KG1 (cell line): ENCODE measurements at regions not wholly inside any gene's neighbourhood (a gene's known extent, or its start where the extent isn't known, plus 50 kb on each side); places are given as distances from the start of the nearest gene placed in this dataset.
"Not testable (repeated sequence)": the region's sequence is repeated elsewhere in the genome, so short reads cannot be mapped to it uniquely, and the experiment has no call there.

Source experiments
- DNase-seq: peaks from one replicate; lab custom pipeline; 2025; lab: John Stamatoyannopoulos, UW

DNA sequence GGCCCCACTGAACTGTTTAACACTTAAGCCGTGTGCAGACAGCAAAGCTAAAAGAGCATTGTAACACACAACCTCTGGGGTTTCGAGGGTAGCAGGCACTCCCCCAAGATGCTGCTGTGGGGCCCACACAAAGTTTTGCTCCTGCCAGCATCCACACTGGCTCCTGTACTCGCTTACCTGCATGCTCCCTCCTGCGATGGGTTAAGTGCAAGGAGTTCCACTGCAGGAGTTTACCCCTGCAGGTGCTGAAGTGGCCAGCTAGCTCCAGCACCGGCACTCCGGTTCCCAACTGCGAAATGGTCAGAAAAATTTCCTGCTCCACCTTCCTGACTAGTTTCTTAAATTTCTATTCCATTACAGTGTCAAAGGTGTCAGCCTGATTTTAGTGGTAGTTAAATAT is 443.5 kb downstream of the PCDH10 start:
- no peak for DNase-seq

DNA sequence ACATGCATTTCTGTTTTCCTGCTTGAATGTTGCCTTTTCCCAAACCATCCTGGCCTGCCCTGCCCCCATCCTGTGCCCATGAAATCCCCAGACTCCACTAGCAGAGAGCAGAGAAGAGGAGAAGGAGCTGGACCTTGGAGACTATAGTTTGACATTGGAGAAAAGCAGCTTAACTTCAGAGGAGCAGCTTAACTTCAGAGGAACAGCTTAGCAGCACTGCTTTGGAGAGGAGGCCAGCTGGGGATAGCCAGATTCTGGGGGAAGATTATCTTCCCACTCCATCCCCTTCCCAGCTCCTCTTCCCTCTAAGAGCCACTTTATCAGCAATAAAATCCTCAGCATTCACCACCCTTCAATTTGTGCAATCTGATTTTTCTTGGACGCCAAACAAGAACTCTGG is 443.0 kb downstream of the PCDH10 start:
- no peak for DNase-seq

DNA sequence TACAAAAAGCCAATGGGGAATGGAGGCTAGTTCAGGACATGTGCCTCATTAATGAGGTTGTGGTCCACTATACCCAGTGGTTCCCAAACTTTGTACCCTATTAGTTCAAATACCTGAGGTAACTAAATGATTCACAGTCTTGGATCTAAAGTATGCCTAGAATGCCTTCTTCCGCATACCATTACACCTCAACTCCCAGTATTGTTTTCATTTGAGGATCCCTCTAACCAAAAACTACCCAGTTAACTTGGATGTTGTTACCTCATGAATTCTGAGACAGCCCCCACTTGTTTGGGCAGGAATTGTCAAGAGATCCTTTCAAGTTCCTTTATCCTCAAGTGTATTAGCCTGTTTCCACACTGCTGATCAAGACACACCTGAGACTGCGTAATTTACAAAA is 439.2 kb downstream of the PCDH10 start:
- no peak for DNase-seq

- no peak for DNase-seq
Measured at GRCh38 chr4:133585323-133585722, 436.2 kb downstream of the PCDH10 start.

GRCh38 chr4:133584714-133585113 is 435.6 kb downstream of the PCDH10 start:
- DNase-seq = no peak

- no peak for DNase-seq
Measured at GRCh38 chr4:133581996-133582619, 433.0 kb downstream of the PCDH10 start.

DNA sequence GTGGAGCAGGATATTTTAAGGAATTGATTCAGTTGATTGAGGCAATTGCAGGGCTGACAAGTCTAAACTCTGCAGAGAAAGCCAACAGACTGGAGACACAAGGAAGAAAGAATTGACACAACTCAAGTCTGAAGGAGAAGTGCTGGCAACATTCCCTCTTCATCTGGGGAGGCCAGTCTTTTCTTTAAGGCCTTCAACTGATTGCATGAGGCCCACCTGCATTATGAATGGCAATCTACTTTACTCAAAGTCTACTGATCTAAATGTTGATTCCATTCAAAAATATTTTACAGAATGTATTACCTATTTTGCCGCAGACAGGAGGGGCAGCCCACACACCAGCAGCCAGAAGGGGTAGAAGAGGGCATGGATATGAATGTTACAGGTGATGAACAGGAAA is 425.2 kb downstream of the PCDH10 start:
- no peak for DNase-seq

DNA sequence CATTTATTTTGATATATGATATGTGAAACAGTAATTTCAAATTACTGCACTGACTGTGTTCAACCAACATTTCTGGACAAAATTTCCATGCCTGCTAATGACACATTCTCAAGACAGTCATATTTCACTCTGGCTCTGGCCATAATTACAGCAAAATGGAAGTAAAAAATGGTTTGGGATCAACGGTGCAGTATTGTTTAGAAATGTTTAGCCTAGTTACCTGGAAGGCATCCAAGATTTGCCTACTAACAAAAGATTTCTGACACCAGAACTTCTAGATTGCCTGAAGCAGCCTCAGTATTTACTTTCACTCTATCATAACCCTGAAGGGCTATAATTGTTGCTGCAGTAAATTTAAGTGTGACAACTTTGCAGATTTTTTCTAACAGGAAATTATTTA is 416.3 kb downstream of the PCDH10 start:
- no peak for DNase-seq

- DNase-seq = no peak
Measured at GRCh38 chr4:133559987-133560386, 410.9 kb downstream of the PCDH10 start.

GRCh38 chr4:133555671-133556070 is 406.6 kb downstream of the PCDH10 start:
- DNase-seq = no peak

GRCh38 chr4:133550436-133550835 is 401.3 kb downstream of the PCDH10 start:
- DNase-seq = no peak

DNA sequence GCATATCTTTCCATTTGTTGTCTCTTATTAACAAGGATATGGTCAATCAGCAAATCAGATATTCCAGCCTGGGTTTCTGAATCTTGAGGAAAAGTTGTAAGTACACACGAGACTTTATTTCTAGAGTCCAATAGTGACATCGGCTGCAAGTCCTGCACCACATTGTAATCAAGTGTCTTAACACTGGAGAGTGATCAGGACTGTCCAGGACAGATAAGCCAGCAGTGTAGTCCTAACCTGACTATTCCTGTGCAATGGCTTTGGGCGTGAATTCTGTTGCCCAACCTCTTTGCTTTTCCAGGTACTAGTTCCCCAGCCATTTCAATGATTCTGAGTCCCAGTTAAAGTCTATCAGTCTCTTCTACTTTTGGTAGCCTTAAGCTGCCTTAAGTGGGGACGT is 395.0 kb downstream of the PCDH10 start:
- no peak for DNase-seq

DNA sequence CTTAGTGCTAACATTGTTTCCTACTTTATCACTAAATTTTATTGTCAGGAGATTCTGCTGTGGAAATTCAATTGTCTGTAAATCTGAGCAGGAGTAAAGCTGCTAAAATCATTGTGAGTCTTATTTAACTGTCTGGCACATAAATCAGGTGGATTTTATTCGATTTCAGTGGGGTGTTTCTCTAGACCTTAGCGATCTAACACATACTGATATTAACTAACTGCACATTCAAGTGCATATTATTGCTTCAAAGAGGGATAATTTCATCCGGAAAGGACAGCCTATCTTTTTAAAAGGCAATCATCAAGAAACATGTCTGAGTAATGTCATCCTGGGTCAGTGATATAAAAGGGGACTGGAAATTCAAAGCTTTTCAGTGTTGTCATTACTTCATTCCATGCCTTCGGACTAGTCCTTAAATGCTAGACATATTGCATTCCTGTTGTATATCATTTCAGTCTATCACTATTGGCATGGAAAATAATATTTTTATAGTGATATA is 388.7 kb downstream of the PCDH10 start:
- DNase-seq = no peak

- not testable (repeated sequence) for DNase-seq
Measured at GRCh38 chr4:133534224-133534623, 385.1 kb downstream of the PCDH10 start.

DNA sequence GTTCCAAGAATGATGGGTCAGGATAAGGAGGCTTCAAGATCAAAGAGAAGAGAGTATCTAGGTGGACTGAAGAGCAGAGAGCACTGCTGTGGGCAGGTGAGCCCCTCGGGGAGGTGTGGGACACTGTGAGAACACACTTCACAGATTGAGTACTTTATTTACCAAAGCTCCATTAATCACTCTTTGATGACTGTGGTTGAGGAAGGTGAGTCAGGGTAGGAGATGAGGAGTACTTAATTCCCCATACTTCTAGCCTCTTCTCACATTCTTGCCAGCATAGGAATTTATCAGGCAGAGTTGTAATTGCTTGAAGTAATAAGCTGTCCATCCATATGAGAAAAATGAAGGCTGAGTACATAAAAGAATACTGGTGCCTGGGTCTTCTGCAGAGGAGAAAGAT is 375.3 kb downstream of the PCDH10 start:
- no peak for DNase-seq

GRCh38 chr4:133513901-133514300 is 364.8 kb downstream of the PCDH10 start:
- DNase-seq = no peak

DNA sequence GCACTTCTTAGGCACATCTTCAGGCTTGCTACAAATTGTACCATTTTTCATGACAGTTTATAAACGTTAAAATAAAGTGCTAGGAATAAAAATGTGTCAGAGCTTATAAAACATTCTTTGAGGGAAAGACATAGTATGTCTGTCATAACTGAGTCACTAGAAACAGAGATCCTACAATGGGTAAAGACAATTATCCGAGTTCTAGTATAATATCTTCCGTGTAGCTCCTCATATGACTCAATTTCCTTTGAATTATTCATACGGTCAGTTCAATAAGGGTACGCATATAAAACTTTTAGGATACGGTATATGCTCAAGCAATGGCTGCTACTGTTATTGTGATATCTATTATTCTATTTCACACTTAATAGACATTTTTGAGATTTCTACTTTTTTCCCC is 349.1 kb downstream of the PCDH10 start:
- DNase-seq = no peak

DNA sequence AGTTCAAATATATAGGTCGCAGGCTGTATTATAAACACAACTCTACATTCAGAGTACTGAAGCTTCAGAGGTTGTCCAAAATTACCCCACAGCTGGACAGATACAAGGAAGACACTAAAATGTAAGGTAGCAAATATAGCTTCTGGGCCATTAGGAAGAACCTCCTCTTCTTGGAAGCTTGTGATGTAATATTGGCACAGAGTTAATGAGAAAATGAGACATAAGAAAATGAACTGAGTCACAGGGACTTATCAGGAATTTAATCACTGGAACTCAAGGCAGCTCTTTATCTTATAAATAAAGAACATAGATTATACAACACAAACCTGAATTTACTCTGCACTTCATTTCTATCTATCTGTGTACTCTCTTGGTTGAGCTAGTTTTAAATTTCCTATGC is 344.7 kb downstream of the PCDH10 start:
- DNase-seq = no peak

DNA sequence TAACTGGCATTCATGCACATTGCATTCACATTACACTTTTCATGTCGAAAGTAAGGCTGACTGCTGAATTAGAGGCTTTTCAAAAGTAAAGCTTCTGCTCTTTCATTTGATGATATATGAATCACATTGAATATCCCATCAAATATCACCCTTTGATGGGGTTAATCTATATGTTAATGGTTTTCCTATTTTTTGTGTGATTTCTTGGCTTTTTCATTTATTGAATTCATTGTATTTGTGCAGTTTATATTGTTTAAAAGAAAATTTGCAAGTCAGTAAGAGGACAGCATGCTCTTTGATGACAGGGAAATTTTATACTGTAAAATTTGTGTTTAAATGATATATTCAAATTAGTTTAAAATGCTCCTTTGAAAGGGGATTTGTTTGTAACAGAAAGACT is 344.1 kb downstream of the PCDH10 start:
- DNase-seq = no peak

DNA sequence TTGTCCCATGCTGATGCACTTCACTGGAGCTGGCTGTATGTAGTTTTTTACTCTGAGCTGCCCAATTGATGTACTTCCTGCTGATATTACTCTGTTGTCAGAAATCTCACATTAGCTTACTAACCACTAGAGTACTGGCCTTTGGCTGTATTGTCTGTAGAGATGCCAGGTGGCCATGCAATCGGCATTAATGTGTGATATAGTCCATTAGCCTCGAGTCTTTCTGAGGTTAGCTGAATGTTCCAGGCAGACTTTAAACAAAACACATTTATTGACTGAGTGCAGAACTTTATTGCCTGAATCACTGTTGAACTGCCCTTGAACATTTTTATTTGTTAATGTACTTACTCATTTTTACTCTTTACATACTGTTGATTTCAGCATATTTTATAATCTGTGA is 335.2 kb downstream of the PCDH10 start:
- DNase-seq = no peak

GRCh38 chr4:133483600-133484246 is 334.6 kb downstream of the PCDH10 start:
- DNase-seq = no peak

DNA sequence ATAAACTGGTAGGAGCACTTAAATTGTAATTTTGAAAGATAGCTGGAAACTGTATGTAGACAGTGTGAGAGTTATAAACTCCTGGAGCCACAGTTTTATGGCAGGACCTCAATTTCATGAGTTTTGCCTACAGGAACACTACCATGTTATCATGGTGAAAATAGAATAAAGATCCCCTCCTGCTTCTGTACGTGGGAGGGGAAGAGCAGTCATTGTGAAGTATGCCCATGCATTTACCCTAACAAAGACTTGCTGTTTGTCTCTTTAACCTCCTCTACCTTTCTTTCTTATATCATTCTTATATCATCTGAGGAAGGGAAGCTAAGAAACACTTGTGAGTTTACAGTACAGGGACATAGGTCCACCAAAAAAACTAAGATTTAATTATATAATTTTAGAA is 327.0 kb downstream of the PCDH10 start:
- no peak for DNase-seq

GRCh38 chr4:133474501-133474900 is 325.4 kb downstream of the PCDH10 start:
- DNase-seq = no peak

DNA sequence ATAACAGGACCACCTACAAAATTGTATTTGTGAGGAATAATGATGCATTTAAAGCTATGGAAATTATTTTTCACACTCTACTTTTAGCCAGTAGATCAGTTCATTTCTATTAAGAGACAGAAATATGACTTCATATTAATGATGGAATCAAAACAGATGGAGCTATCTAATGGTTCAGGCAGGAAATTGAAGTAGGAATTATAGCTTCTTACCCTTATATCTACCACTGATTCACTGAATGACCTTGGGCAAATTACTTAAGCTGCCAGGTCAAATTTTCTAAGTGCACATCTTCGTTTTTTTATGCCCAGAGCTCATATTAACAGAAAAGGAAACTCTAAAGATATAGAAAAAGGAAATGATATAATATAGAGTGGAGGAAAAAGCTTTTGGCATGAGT is 323.1 kb downstream of the PCDH10 start:
- DNase-seq = no peak
